ENCODE measurements at regions not wholly inside any gene's neighbourhood (a gene's known extent, or its start where the extent isn't known, plus 50 kb on each side); places are given as distances from the start of the nearest gene placed in this dataset.

- no peak for DNase-seq (ENCODE audit: extremely low read depth, low read depth)
- TF ChIP-seq CTCF (IDR thresholded peaks at IDR 0.05; ENCODE audit: low read depth, low read length, missing control alignments): no peak
- no peak overlapping the region for H3K4me3 ChIP-seq (replicated peaks; ENCODE audit: low read depth, low read length)
These were observed 296.5 kb downstream of the SI start for GRCh38 chr3:164781755-164782154.

- DNase-seq (ENCODE audit: extremely low read depth, low read depth): no peak
- no peak for TF ChIP-seq CTCF (IDR thresholded peaks at IDR 0.05; ENCODE audit: low read depth, low read length, missing control alignments)
- H3K4me3 ChIP-seq (replicated peaks; ENCODE audit: low read depth, low read length): no peak overlapping the region
These were observed 298.5 kb downstream of the SI start for GRCh38 chr3:164779816-164780215.

GRCh38 chr3:164752812-164753211, 325.5 kb downstream of the SI start:
- no peak for DNase-seq (ENCODE audit: extremely low read depth, low read depth)
- no peak for TF ChIP-seq CTCF (IDR thresholded peaks at IDR 0.05; ENCODE audit: low read depth, low read length, missing control alignments)
- H3K4me3 ChIP-seq (replicated peaks; ENCODE audit: low read depth, low read length): no peak overlapping the region

- TF ChIP-seq CTCF (IDR thresholded peaks at IDR 0.05; ENCODE audit: low read depth, low read length, missing control alignments): no peak
These were observed 329.7 kb downstream of the SI start for GRCh38 chr3:164748626-164749025.

GRCh38 chr3:164741869-164742268, 336.4 kb downstream of the SI start:
- DNase-seq (ENCODE audit: extremely low read depth, low read depth): no peak
- TF ChIP-seq CTCF (IDR thresholded peaks at IDR 0.05; ENCODE audit: low read depth, low read length, missing control alignments): no peak
- H3K4me3 ChIP-seq (replicated peaks; ENCODE audit: low read depth, low read length): no peak overlapping the region

More at GRCh38 chr3:164748626-164749025, 329.7 kb downstream of the SI start:
- no peak overlapping the region for H3K4me3 ChIP-seq (replicated peaks; ENCODE audit: low read depth, low read length)
- no peak for DNase-seq (ENCODE audit: extremely low read depth, low read depth)

GRCh38 chr3:164737174-164737573, 341.1 kb downstream of the SI start:
- no peak overlapping the region for H3K4me3 ChIP-seq (replicated peaks; ENCODE audit: low read depth, low read length)
- DNase-seq (ENCODE audit: extremely low read depth, low read depth): no peak
- no peak for TF ChIP-seq CTCF (IDR thresholded peaks at IDR 0.05; ENCODE audit: low read depth, low read length, missing control alignments)

- DNase-seq (ENCODE audit: extremely low read depth, low read depth): no peak
- TF ChIP-seq CTCF (IDR thresholded peaks at IDR 0.05; ENCODE audit: low read depth, low read length, missing control alignments): no peak
- no peak overlapping the region for H3K4me3 ChIP-seq (replicated peaks; ENCODE audit: low read depth, low read length)
These were observed 346.1 kb downstream of the SI start for GRCh38 chr3:164732166-164732565.

All from HFF-Myc (cell line).